Type B pancreatic cell (in vitro differentiated cells): ENCODE measurements at regions not wholly inside any gene's neighbourhood (a gene's known extent, or its start where the extent isn't known, plus 50 kb on each side); places are given as distances from the start of the nearest gene placed in this dataset.

ENCODE experiments used
- DNase-seq: peaks from one replicate; pipeline ENCODE4 v3.0.0; 2021; ENCODE audit warnings: mixed read lengths; ENCODE audit not compliant: unreplicated experiment; ENCODE audit errors: extremely low spot score
- H3K27ac Mint-ChIP-seq: 2 replicates; pipeline ENCODE4 v1.8.0; 2021; ENCODE audit warnings: mild to moderate bottlenecking, mixed read lengths
- H3K27me3 Mint-ChIP-seq: 2 replicates; pipeline ENCODE4 v1.8.0; 2021; ENCODE audit warnings: mixed read lengths
- H3K36me3 Mint-ChIP-seq: 2 replicates; pipeline ENCODE4 v1.8.0; 2021; ENCODE audit warnings: mixed read lengths
- H3K4me1 Mint-ChIP-seq: one replicate; pipeline ENCODE4 v1.8.0; 2021; ENCODE audit warnings: mixed read lengths; ENCODE audit not compliant: unreplicated experiment
- H3K4me3 Mint-ChIP-seq: 2 replicates; pipeline ENCODE4 v1.8.0; 2021; ENCODE audit warnings: mild to moderate bottlenecking, mixed read lengths
- H3K9me3 Mint-ChIP-seq: 2 replicates; pipeline ENCODE4 v1.8.0; 2021; ENCODE audit warnings: mixed read lengths
- TF ChIP-seq, protein P1 (sequence below): fragments of 200-600 bp; sonication (generic); conservative IDR thresholded peaks from 2 replicates; pipeline ENCODE4 v1.5.0; 2021; ENCODE audit warnings: antibody characterized with exemption, mild to moderate bottlenecking

DNA sequence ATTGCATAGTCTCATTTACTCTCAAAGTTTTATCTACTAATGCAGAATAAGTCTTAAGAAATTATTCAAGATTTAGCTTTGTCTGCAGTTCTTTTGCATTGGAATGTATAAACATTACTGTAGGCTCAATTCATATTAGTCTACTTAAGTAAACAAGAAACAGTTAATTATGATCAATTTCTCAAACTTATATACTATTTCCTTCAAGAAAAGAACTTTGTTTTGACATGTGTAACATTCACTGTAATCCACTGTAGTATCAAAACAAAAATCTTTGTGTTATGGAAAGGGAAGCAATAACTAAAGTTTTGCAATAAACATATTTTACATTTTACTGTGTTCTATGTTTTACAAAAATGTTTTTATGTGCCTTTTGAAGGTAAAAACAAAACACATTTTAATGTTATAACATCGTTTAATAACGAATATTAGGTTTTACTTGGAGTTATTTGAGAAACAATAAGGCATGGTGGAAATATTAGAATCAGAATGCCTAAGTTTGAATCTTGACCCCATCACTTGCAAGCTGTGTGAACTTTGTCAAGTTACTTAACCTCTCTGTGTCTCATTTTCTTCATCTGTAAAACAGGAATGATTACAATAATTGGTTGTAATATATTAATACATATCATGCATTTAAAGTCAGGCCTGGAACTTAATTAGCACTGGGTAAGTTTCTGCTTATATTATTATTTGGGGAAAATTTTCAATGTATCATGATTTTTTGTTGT lies 77.0 kb upstream of the DPH5 start:
- Mint-ChIP-seq H3K36me3 (no peaks in the 10 kb centered on the region), H3K9me3 (no peaks in the 10 kb centered on the region), H3K4me1 (no peaks in the 10 kb centered on the region), H3K4me3 (no peak overlapping the region), H3K27ac (no peak overlapping the region), H3K27me3 (no peaks in the 10 kb centered on the region)
- no peak for DNase-seq
- TF ChIP-seq, protein P1, sequence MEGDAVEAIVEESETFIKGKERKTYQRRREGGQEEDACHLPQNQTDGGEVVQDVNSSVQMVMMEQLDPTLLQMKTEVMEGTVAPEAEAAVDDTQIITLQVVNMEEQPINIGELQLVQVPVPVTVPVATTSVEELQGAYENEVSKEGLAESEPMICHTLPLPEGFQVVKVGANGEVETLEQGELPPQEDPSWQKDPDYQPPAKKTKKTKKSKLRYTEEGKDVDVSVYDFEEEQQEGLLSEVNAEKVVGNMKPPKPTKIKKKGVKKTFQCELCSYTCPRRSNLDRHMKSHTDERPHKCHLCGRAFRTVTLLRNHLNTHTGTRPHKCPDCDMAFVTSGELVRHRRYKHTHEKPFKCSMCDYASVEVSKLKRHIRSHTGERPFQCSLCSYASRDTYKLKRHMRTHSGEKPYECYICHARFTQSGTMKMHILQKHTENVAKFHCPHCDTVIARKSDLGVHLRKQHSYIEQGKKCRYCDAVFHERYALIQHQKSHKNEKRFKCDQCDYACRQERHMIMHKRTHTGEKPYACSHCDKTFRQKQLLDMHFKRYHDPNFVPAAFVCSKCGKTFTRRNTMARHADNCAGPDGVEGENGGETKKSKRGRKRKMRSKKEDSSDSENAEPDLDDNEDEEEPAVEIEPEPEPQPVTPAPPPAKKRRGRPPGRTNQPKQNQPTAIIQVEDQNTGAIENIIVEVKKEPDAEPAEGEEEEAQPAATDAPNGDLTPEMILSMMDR: no peak

DNA sequence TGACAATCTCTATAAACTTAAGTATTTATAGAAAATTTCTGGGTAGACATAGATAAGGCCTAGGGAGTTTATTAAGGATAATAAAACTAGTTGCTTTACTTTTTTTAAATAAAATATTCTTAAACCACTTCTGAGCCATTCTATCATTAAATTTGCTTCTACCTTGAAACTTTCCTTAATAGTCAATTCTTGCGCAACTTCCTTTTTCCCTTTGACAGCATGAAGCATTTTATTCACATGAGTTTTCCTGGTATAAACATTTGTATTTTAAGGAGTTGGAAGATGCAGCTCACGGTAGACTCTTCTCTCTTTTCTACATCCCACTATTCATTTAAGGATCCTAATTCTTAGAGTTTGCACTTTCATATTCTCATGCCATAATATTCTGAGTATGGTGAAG lies 75.8 kb upstream of the DPH5 start:
- Mint-ChIP-seq H3K4me1 (no peaks in the 10 kb centered on the region), H3K27ac (no peak overlapping the region), H3K9me3 (no peaks in the 10 kb centered on the region), H3K36me3 (no peaks in the 10 kb centered on the region), H3K27me3 (no peaks in the 10 kb centered on the region), H3K4me3 (no peak overlapping the region)
- TF ChIP-seq, protein P1: no peak
- DNase-seq: no peak

DNA sequence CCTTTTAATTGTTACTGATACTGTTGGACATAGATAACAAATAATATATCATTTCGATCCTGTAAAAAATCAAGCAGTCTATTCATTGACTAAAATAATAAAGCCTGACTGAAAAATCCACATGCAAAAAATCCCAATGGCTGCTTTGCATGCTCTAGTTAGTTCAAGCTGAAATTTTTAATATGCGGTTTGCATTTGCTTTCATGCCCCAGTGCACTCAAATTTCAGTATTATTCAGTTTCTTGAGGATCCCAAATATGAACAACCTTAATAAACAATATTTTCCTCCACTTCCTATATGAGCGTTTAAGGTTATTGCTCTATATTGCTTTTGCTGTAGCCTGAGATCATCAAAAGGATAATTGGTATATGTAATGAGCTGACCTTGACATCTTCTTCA lies 75.1 kb upstream of the DPH5 start:
- no peak overlapping the region for H3K27ac Mint-ChIP-seq
- TF ChIP-seq, protein P1: no peak
- no peak for DNase-seq
- no peaks in the 10 kb centered on the region for H3K4me1 Mint-ChIP-seq
- no peaks in the 10 kb centered on the region for H3K27me3 Mint-ChIP-seq
- no peaks in the 10 kb centered on the region for H3K36me3 Mint-ChIP-seq
- H3K4me3 Mint-ChIP-seq: no peak overlapping the region
- H3K9me3 Mint-ChIP-seq: no peaks in the 10 kb centered on the region

DNA sequence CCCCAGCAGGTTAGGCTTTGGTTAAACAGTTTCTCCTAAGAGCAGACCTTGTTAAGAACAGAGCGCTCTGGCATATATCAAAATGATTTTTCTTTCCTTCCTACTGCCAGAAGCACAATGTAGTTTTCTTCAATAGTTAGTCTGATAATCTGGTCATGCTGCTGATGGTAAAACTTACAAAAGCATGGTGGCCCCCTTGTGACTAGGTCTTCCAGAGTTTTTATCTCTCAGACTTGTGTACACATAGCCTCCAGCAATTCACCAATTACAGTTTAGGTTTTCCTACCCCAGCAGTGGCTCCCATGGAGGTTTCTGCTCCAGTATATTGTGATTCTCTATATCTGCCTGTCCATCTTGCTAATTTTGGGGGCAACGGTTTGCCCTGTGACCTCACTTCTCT lies 73.3 kb upstream of the DPH5 start:
- H3K27ac Mint-ChIP-seq: no peak overlapping the region
- H3K4me1 Mint-ChIP-seq: no peaks in the 10 kb centered on the region
- no peak for DNase-seq
- H3K9me3 Mint-ChIP-seq: no peaks in the 10 kb centered on the region
- no peaks in the 10 kb centered on the region for H3K36me3 Mint-ChIP-seq
- H3K27me3 Mint-ChIP-seq: no peaks in the 10 kb centered on the region
- TF ChIP-seq, protein P1: no peak
- H3K4me3 Mint-ChIP-seq: no peak overlapping the region

DNA sequence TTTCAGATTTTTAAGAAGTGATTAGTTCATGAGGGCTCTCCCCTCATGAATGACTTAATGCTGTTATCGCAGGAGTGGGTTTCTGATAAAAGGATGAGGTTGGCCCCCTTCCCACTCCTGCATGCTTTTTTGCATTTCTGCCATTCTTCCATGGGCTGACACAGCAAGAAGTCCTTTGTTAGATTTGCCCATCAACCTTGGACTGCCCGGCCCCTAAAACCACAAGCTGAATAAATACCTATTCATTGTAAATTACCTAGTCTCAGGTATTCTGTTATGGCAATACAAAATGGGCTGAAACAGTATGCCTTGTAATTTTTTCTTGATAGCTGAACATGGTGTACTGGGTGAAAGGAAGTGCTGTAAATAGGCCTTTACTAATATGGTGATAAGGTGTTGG lies 72.7 kb upstream of the DPH5 start:
- H3K4me1 Mint-ChIP-seq: no peaks in the 10 kb centered on the region
- no peak overlapping the region for H3K4me3 Mint-ChIP-seq
- no peak overlapping the region for H3K27ac Mint-ChIP-seq
- DNase-seq: no peak
- TF ChIP-seq, protein P1: no peak
- H3K9me3 Mint-ChIP-seq: no peaks in the 10 kb centered on the region
- H3K27me3 Mint-ChIP-seq: no peaks in the 10 kb centered on the region
- H3K36me3 Mint-ChIP-seq: no peaks in the 10 kb centered on the region
